ENCODE measurements at regions not wholly inside any gene's neighbourhood (a gene's known extent, or its start where the extent isn't known, plus 50 kb on each side); places are given as distances from the start of the nearest gene placed in this dataset.
A peak's percentile ranks its signal among the peaks of the same experiment; 100 is the strongest.

- Histone ChIP-seq H3K79me2 (replicated peaks; ENCODE audit: insufficient read depth) (no peaks in the 10 kb centered on the region), H3K4me3 (no peak overlapping the region), H2AFZ (peak overlapping the region; percentile 93), H4K20me1 (replicated peaks; ENCODE audit: insufficient read depth) (no peaks in the 10 kb centered on the region), H3F3A (replicated peaks; ENCODE audit: low read depth) (no peaks in the 10 kb centered on the region), H3K4me2 (no peak overlapping the region), H3K36me3 (ENCODE audit: insufficient read depth) (no peaks in the 10 kb centered on the region), H3K4me1 (ENCODE audit: insufficient read depth) (peaks cover 2% of the 10 kb centered on the region; the same call in 1 of the 2 replicates), H3K27me3 (ENCODE audit: insufficient read depth) (no peaks in the 10 kb centered on the region), H3K27ac (ENCODE audit: low read depth) (no peak overlapping the region), H3K9me2 (ENCODE audit: insufficient read depth) (no peaks in the 10 kb centered on the region)
- Mint-ChIP-seq H3K27me3 (ENCODE audit: insufficient read depth, low read depth, poor library complexity) (no peaks in the 10 kb centered on the region), H3K36me3 (ENCODE audit: low read depth) (no peaks in the 10 kb centered on the region), H3K4me3 (no peak overlapping the region), H3K27ac (peak overlapping the region; percentile 87), H3K4me1 (peaks cover 8% of the 10 kb centered on the region), H3K9me3 (no peaks in the 10 kb centered on the region)
- ATAC-seq (peak; percentile 83), DNase-seq (ENCODE audit: low spot score) (peak; percentile 36)
- peak; percentile 34 to 62 for TF ChIP-seq CTCF (conservative IDR thresholded peaks at IDR 0.05; ENCODE audit: low read depth in 2 of 2)
- no peak for TF ChIP-seq EZH2 (IDR thresholded peaks at IDR 0.05; ENCODE audit: low read depth, unreplicated experiment)
Measured at GRCh38 chr5:13251623-13252376, 692.7 kb downstream of the DNAH5 start.

- peak; percentile 81 for DNase-seq (ENCODE audit: low spot score)
- no peaks in the 10 kb centered on the region for H3K9me2 ChIP-seq (ENCODE audit: insufficient read depth)
- no peaks in the 10 kb centered on the region for H3F3A ChIP-seq (replicated peaks; ENCODE audit: low read depth)
- H3K79me2 ChIP-seq (replicated peaks; ENCODE audit: insufficient read depth): no peaks in the 10 kb centered on the region
- no peak overlapping the region for H3K27ac ChIP-seq (ENCODE audit: low read depth)
- peaks cover 12% of the 10 kb centered on the region; the same call in 1 of the 2 replicates for H3K4me1 ChIP-seq (ENCODE audit: insufficient read depth)
- H3K4me1 Mint-ChIP-seq: peaks cover 18% of the 10 kb centered on the region
- H3K4me3 Mint-ChIP-seq: no peak overlapping the region
- no peak overlapping the region for H3K4me2 ChIP-seq
- TF ChIP-seq POLR2AphosphoS5 (IDR thresholded peaks at IDR 0.05; ENCODE audit: low read depth): no peak
- peak; percentile 61 to 74 for TF ChIP-seq CTCF (conservative IDR thresholded peaks at IDR 0.05; ENCODE audit: low read depth in 2 of 2)
- H3K36me3 Mint-ChIP-seq (ENCODE audit: low read depth): no peaks in the 10 kb centered on the region
- H3K36me3 ChIP-seq (ENCODE audit: insufficient read depth): no peaks in the 10 kb centered on the region
- no peaks in the 10 kb centered on the region for H3K9me3 Mint-ChIP-seq
- no peak overlapping the region for H2AFZ ChIP-seq
- peak; percentile 67 for ATAC-seq
- no peak overlapping the region for H3K27ac Mint-ChIP-seq
- no peaks in the 10 kb centered on the region for H3K27me3 Mint-ChIP-seq (ENCODE audit: insufficient read depth, low read depth, poor library complexity)
- no peak overlapping the region for H3K4me3 ChIP-seq
- no peaks in the 10 kb centered on the region for H3K27me3 ChIP-seq (ENCODE audit: insufficient read depth)
- no peaks in the 10 kb centered on the region for H4K20me1 ChIP-seq (replicated peaks; ENCODE audit: insufficient read depth)
Measured at GRCh38 chr5:13250464-13251291, 693.8 kb downstream of the DNAH5 start.

Data from GM23338 (cell line).